ENCODE measurements at regions not wholly inside any gene's neighbourhood (a gene's known extent, or its start where the extent isn't known, plus 50 kb on each side); places are given as distances from the start of the nearest gene placed in this dataset.

- Histone ChIP-seq H2AFZ (replicated peaks; ENCODE audit: low read length, poor library complexity) (no peak overlapping the region), H3K27ac (ENCODE audit: insufficient read depth, low read length) (no peak overlapping the region), H3K9ac (ENCODE audit: low read depth, low read length) (no peak overlapping the region), H3K9me3 (ENCODE audit: control insufficient read depth, insufficient read depth, low read length) (peaks cover 9% of the 10 kb centered on the region; the same call in 1 of the 2 replicates), H3K36me3 (ENCODE audit: control insufficient read depth, insufficient read depth, low read length) (no peaks in the 10 kb centered on the region), H3K56ac (ENCODE audit: extremely low read depth, insufficient read depth, low read length) (no peak overlapping the region), H3K27me3 (ENCODE audit: control insufficient read depth, insufficient read depth, low read length) (no peaks in the 10 kb centered on the region), H4K8ac (ENCODE audit: low read depth in 2 of 2, low read length in 2 of 2) (no peak overlapping the region), H2BK120ac (ENCODE audit: low read depth, low read length) (no peak overlapping the region), H3K4me1 (ENCODE audit: control insufficient read depth, insufficient read depth, low read length) (no peaks in the 10 kb centered on the region), H2BK5ac (ENCODE audit: low read depth, low read length, poor library complexity, severe bottlenecking) (no peak overlapping the region), H2BK20ac (ENCODE audit: low read depth, low read length) (no peak overlapping the region), H3K4me2 (ENCODE audit: low read depth, low read length) (no peak overlapping the region), H3K14ac (replicated peaks; ENCODE audit: low read depth, low read length) (no peak overlapping the region), H3K4me3 (ENCODE audit: insufficient read depth, low read depth, low read length) (no peak overlapping the region), H4K91ac (ENCODE audit: insufficient read depth, low read depth, low read length) (no peak overlapping the region), H3K79me1 (ENCODE audit: low read depth in 1 of 2, low read length in 2 of 2) (no peaks in the 10 kb centered on the region), H2BK15ac (ENCODE audit: low read depth, low read length) (no peak overlapping the region), H4K5ac (ENCODE audit: low read depth, low read length) (no peak overlapping the region), H3K23ac (ENCODE audit: low read depth, low read length) (no peak overlapping the region), H3K4ac (ENCODE audit: low read depth, low read length) (no peak overlapping the region), H2AK9ac (replicated peaks; ENCODE audit: low read depth, low read length, poor library complexity) (no peak overlapping the region), H4K20me1 (ENCODE audit: insufficient read depth, low read length) (no peaks in the 10 kb centered on the region), H2AK5ac (ENCODE audit: low read depth, low read length) (no peak overlapping the region), H3K18ac (ENCODE audit: low read depth, low read length) (no peak overlapping the region), H3K9me1 (ENCODE audit: insufficient read depth, low read length) (no peaks in the 10 kb centered on the region)
- ATAC-seq (ENCODE audit: low read depth) (no peak), DNase-seq (no peak)
- ChIA-PET POLR2A (ENCODE audit: unreplicated experiment) (no interaction called here), CTCF (no interaction called here)
- no peak for TF ChIP-seq FOS (IDR thresholded peaks at IDR 0.05; ENCODE audit: low read depth, low read length)
- TF ChIP-seq CHD1 (IDR thresholded peaks at IDR 0.05; ENCODE audit: low read depth, low read length): no peak
- no peak for TF ChIP-seq RCOR1 (IDR thresholded peaks at IDR 0.05; ENCODE audit: insufficient replicate concordance, low read length)
- TF ChIP-seq SMC3 (IDR thresholded peaks at IDR 0.05; ENCODE audit: low read depth, low read length): no peak
- TF ChIP-seq CEBPB (IDR thresholded peaks at IDR 0.05; ENCODE audit: low read depth, low read length): no peak
- TF ChIP-seq RAD21 (IDR thresholded peaks at IDR 0.05; ENCODE audit: low read length): no peak
- no peak for TF ChIP-seq MAZ (IDR thresholded peaks at IDR 0.05; ENCODE audit: borderline replicate concordance, low read depth, low read length)
- no peak for TF ChIP-seq POLR2A (IDR thresholded peaks at IDR 0.05; ENCODE audit: low read depth, low read length)
- no peak for TF ChIP-seq BHLHE40 (IDR thresholded peaks at IDR 0.05; ENCODE audit: low read depth, low read length)
- no peak for TF ChIP-seq RFX5 (IDR thresholded peaks at IDR 0.05; ENCODE audit: low read depth, low read length)
- TF ChIP-seq NFE2L2 (IDR thresholded peaks at IDR 0.05; ENCODE audit: low read depth, low read length): no peak
- TF ChIP-seq USF2 (IDR thresholded peaks at IDR 0.05; ENCODE audit: low read depth, low read length): no peak
- no peak for TF ChIP-seq MAFK (IDR thresholded peaks at IDR 0.05; ENCODE audit: low read depth, low read length)
- dilution Hi-C loops (cut with HindIII; ENCODE audit: low sequenced_read_pairs, unreplicated experiment) (no loop called here), in situ Hi-C loops (cut with MboI; ENCODE audit: low sequenced_read_pairs) (no loop called here), intact Hi-C loops (cut with micrococcal nuclease) (no loop called here)
- no TSS peak for BruUV-seq (replicated peaks)
Measured at GRCh38 chr13:83824120-83824519, 58.2 kb downstream of the SLITRK1 start.

Measured in IMR-90 (cell line).